HEK293T (cell line): ENCODE measurements at regions not wholly inside any gene's neighbourhood (a gene's known extent, or its start where the extent isn't known, plus 50 kb on each side); places are given as distances from the start of the nearest gene placed in this dataset.
A peak's percentile ranks its signal among the peaks of the same experiment; 100 is the strongest.

ENCODE experiments used
- CTCF ChIA-PET: fragments of 350-600 bp; formaldehyde crosslinking; extraction: SDS; loops from one replicate; lab custom pipeline; 2021; ENCODE audit warnings: antibody characterized with exemption, inconsistent platforms; lab: Yijun Ruan, JAX
- POLR2A ChIA-PET: fragments of 350-600 bp; formaldehyde crosslinking; extraction: SDS; loops from one replicate; lab custom pipeline; 2020; ENCODE audit warnings: antibody characterized with exemption, inconsistent platforms; lab: Yijun Ruan, JAX
- DNase-seq: peaks from one replicate; pipeline ENCODE4 v3.0.0; 2012; ENCODE audit warnings: mixed read lengths; ENCODE audit errors: extremely low spot score
- ARNT ChIP-seq: fragments of 450-650 bp; IDR thresholded peaks from 2 replicates; pipeline ENCODE4 v1.6.1; 2017; ENCODE audit warnings: mild to moderate bottlenecking
- BHLHE40 ChIP-seq: fragments of 450-650 bp; IDR thresholded peaks from 2 replicates; pipeline ENCODE4 v1.6.1; 2016; ENCODE audit warnings: mild to moderate bottlenecking, moderate library complexity, borderline replicate concordance
- CTBP1 ChIP-seq: fragments of 450-650 bp; IDR thresholded peaks from 2 replicates; pipeline ENCODE4 v1.6.1; 2016; ENCODE audit warnings: borderline replicate concordance
- ELF4 ChIP-seq: fragments of 450-650 bp; IDR thresholded peaks from 2 replicates; pipeline ENCODE4 v1.6.1; 2017; ENCODE audit warnings: antibody characterized with exemption
- FOXA1 ChIP-seq: fragments of 450-650 bp; IDR thresholded peaks from 2 replicates; pipeline ENCODE4 v1.6.1; 2016; ENCODE audit warnings: mild to moderate bottlenecking
- FOXK2 ChIP-seq: fragments of 450-650 bp; IDR thresholded peaks from 2 replicates; pipeline ENCODE4 v1.6.1; 2016; ENCODE audit warnings: mild to moderate bottlenecking
- FOXM1 ChIP-seq: fragments of 450-650 bp; IDR thresholded peaks from 2 replicates; pipeline ENCODE4 v1.6.1; 2017; ENCODE audit warnings: mild to moderate bottlenecking, borderline replicate concordance
- HDGF ChIP-seq: fragments of 450-650 bp; IDR thresholded peaks from 2 replicates; pipeline ENCODE4 v1.6.1; 2017; ENCODE audit warnings: antibody characterized with exemption, borderline replicate concordance
- L3MBTL2 ChIP-seq: fragments of 450-650 bp; conservative IDR thresholded peaks from 2 replicates; pipeline ENCODE4 v1.6.1; 2016; ENCODE audit warnings: mild to moderate bottlenecking
- LEF1 ChIP-seq: fragments of 450-650 bp; IDR thresholded peaks from 2 replicates; pipeline ENCODE4 v1.6.1; 2017; ENCODE audit warnings: mild to moderate bottlenecking, borderline replicate concordance
- NFRKB ChIP-seq: fragments of 450-650 bp; IDR thresholded peaks from 2 replicates; pipeline ENCODE4 v1.6.1; 2016; ENCODE audit warnings: mild to moderate bottlenecking, moderate library complexity
- PKNOX1 ChIP-seq: fragments of 450-650 bp; IDR thresholded peaks from 2 replicates; pipeline ENCODE4 v1.6.1; 2016
- SP1 ChIP-seq: fragments of 450-650 bp; IDR thresholded peaks from 2 replicates; pipeline ENCODE4 v1.6.1; 2017
- SUZ12 ChIP-seq: fragments of 450-650 bp; IDR thresholded peaks from 2 replicates; pipeline ENCODE4 v1.6.1; 2016; ENCODE audit warnings: mild to moderate bottlenecking
- TARDBP ChIP-seq: fragments of 450-650 bp; IDR thresholded peaks from 2 replicates; pipeline ENCODE4 v1.6.1; 2016
- ZNF384 ChIP-seq: fragments of 450-650 bp; IDR thresholded peaks from 2 replicates; pipeline ENCODE4 v1.6.1; 2016

- ChIA-PET POLR2A (no interaction called here), CTCF (no interaction called here)
- no peak for DNase-seq
- TF ChIP-seq CTBP1 (no peak), FOXK2 (no peak), NFRKB (no peak), ARNT (no peak), HDGF (no peak), LEF1 (no peak), SP1 (no peak), SUZ12 (no peak), ZNF384 (no peak), FOXA1 (no peak), FOXM1 (no peak), PKNOX1 (no peak), TARDBP (no peak), L3MBTL2 (no peak), ELF4 (no peak), BHLHE40 (no peak)
These were observed 56.6 kb upstream of the ARHGEF3 start for GRCh38 chr3:56858331-56858730.

GRCh38 chr3:56857178-56857577 lies 55.4 kb upstream of the ARHGEF3 start:
- POLR2A ChIA-PET: no interaction called here
- CTCF ChIA-PET: interaction anchor here (0.7 kb wide), 2 partner anchors 52 to 688 kb away, joined by 3 read pairs; no protein-coding TSS in a partner anchor
- DNase-seq: no peak
- TF ChIP-seq ZNF384 (no peak), TARDBP (no peak), FOXM1 (no peak), ARNT (no peak), LEF1 (no peak), NFRKB (no peak), L3MBTL2 (no peak), SP1 (no peak), FOXK2 (no peak), HDGF (no peak), CTBP1 (no peak), BHLHE40 (no peak), PKNOX1 (no peak), FOXA1 (no peak), SUZ12 (no peak), ELF4 (no peak)

DNA sequence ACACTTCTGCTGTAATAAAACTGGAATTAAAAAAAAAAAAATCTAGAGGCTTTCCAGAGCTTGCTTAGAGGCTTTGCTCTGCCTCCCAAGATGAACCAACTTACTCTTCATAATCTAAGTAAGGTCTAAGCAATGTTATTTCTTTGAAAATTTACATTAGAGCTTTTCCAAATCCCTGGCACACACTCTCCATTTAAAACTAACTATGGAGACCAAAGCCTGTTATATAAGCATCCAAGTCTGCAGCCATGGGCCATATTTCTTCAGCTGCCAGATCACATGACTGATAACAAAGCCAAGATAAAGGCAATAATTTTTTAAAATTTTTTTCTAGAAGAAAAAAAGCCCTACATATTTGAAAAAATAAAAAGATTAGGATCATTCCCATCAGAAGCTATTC lies 55.0 kb upstream of the ARHGEF3 start:
- ChIA-PET POLR2A (no interaction called here), CTCF (interaction anchor here (0.7 kb wide), 2 partner anchors 51 to 688 kb away, joined by 3 read pairs; no protein-coding TSS in a partner anchor)
- no peak for DNase-seq
- TF ChIP-seq FOXA1: no peak
- TF ChIP-seq PKNOX1: peak; percentile 1; the same call in 1 of the 2 replicates

DNA sequence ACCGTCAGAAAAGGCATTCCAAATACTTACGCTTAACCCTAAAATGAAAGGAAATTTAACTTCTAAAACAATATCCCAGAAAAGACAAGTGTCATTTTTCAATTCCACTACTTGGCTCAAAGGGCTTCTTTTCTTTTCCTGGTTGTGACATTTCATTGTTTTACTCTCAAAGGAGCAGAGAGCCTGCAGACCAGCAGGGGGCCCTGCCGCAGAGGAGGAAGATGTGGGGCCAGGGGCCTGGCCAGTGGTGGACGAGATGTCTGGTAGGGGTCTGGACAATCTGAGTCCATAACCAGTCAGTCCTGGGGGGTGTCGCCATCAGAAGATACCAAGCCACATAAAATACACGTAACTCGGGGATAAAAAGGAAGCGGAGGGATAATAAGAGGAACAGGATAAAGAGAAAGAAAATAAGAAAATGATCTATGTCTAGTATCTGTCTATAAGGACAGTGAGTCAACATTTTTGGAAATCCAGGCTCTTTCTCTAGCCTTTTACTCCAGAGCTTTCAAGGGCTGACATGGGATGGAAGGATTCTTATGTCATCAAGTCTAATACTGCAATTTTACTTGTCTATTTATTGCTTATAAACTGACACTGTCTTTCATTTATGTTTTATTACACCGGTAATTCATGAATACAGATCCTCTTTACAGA lies 54.2 kb upstream of the ARHGEF3 start:
- DNase-seq: peak; percentile 49
- TF ChIP-seq SUZ12 (no peak), LEF1 (no peak), SP1 (no peak), TARDBP (no peak), FOXK2 (no peak), ARNT (no peak), CTBP1 (no peak), BHLHE40 (no peak), PKNOX1 (no peak), NFRKB (no peak), ELF4 (no peak), L3MBTL2 (no peak), FOXM1 (no peak), ZNF384 (no peak)
- CTCF ChIA-PET: no interaction called here
- POLR2A ChIA-PET: no interaction called here

- no peak for TF ChIP-seq ZNF384
- no peak for TF ChIP-seq ELF4
- TF ChIP-seq TARDBP: no peak
- TF ChIP-seq ARNT: no peak
- ChIA-PET POLR2A (no interaction called here), CTCF (no interaction called here)
- no peak for DNase-seq
These were observed 53.3 kb upstream of the ARHGEF3 start for GRCh38 chr3:56854856-56855611.
